Activated naive CD4-positive, alpha-beta T cell treated with anti-CD3 and anti-CD28 coated beads, Interleukin-2, amount 10 ng/mL, durations not matched to agents 7 days and 5 days (primary cell): ENCODE measurements at regions not wholly inside any gene's neighbourhood (a gene's known extent, or its start where the extent isn't known, plus 50 kb on each side); places are given as distances from the start of the nearest gene placed in this dataset.
"Not testable (repeated sequence)": the region's sequence is repeated elsewhere in the genome, so short reads cannot be mapped to it uniquely, and the experiment has no call there.

Experiments used
- CTCF ChIA-PET: fragments of 350-600 bp; sonication (Branson Sonifier 250); formaldehyde crosslinking; loops from one replicate; lab custom pipeline; 2021; ENCODE audit warnings: antibody characterized with exemption; lab: Charles Lee
- DNase-seq: peaks from one replicate; pipeline ENCODE4 v3.0.0-alpha.2; 2020
- H3K27ac Mint-ChIP-seq: one replicate; pipeline ENCODE4 v1.8.0; 2021; ENCODE audit warnings: mild to moderate bottlenecking, moderate library complexity, mixed read lengths
- H3K27me3 Mint-ChIP-seq: one replicate; pipeline ENCODE4 v1.8.0; 2021; ENCODE audit warnings: mild to moderate bottlenecking, mixed read lengths
- H3K36me3 Mint-ChIP-seq: one replicate; pipeline ENCODE4 v1.8.0; 2021; ENCODE audit warnings: mixed read lengths
- H3K4me1 Mint-ChIP-seq: one replicate; pipeline ENCODE4 v1.8.0; 2021; ENCODE audit warnings: mixed read lengths
- H3K4me3 Mint-ChIP-seq: one replicate; pipeline ENCODE4 v1.8.0; 2021; ENCODE audit warnings: mild to moderate bottlenecking, moderate library complexity, mixed read lengths
- H3K9me3 Mint-ChIP-seq: one replicate; pipeline ENCODE4 v1.8.0; 2021; ENCODE audit warnings: mixed read lengths

GRCh38 chr3:94494992-94495391, 432.1 kb downstream of the NSUN3 start:
- no peak overlapping the region for H3K27ac Mint-ChIP-seq
- no peaks in the 10 kb centered on the region for H3K27me3 Mint-ChIP-seq
- CTCF ChIA-PET, result no interaction called here
- no peaks in the 10 kb centered on the region for H3K36me3 Mint-ChIP-seq
- DNase-seq, result no peak
- no peak overlapping the region for H3K4me3 Mint-ChIP-seq
- no peaks in the 10 kb centered on the region for H3K4me1 Mint-ChIP-seq
- H3K9me3 Mint-ChIP-seq, result peaks cover 2% of the 10 kb centered on the region

- Mint-ChIP-seq H3K4me3 (no peak overlapping the region), H3K36me3 (no peaks in the 10 kb centered on the region), H3K4me1 (no peaks in the 10 kb centered on the region), H3K9me3 (peaks cover 2% of the 10 kb centered on the region), H3K27ac (no peak overlapping the region), H3K27me3 (no peaks in the 10 kb centered on the region)
- CTCF ChIA-PET, result no interaction called here
- no peak for DNase-seq
Measured at GRCh38 chr3:94500146-94500545, 437.3 kb downstream of the NSUN3 start.

- DNase-seq, H3K27ac Mint-ChIP-seq, CTCF ChIA-PET, H3K36me3 Mint-ChIP-seq, H3K27me3 Mint-ChIP-seq, H3K4me3 Mint-ChIP-seq, H3K9me3 Mint-ChIP-seq, H3K4me1 Mint-ChIP-seq: not testable (repeated sequence)
Measured at GRCh38 chr3:94507354-94507753, 444.5 kb downstream of the NSUN3 start.

DNA sequence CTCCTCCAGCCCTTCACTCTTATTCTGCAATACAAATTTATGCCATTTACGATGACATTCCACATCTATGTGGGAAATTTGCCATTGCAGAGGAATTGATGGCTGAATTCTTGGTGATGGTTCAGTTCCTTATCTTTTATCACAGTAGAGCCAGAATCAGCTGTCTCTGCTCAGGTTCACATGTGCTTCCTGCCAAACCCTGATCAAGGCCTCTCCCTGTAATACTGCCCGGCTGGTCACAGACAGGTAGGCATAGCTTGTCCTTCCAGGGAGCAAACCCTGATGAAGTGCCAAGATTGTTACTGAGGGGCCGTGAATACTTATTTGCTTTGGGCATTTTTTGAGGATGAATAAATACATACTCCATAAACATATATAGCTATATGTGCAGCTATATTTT, 450.0 kb downstream of the NSUN3 start:
- Mint-ChIP-seq H3K27me3 (no peaks in the 10 kb centered on the region), H3K4me1 (no peaks in the 10 kb centered on the region), H3K9me3 (no peaks in the 10 kb centered on the region), H3K27ac (no peak overlapping the region), H3K4me3 (no peak overlapping the region), H3K36me3 (no peaks in the 10 kb centered on the region)
- CTCF ChIA-PET, result no interaction called here
- DNase-seq, result no peak

DNA sequence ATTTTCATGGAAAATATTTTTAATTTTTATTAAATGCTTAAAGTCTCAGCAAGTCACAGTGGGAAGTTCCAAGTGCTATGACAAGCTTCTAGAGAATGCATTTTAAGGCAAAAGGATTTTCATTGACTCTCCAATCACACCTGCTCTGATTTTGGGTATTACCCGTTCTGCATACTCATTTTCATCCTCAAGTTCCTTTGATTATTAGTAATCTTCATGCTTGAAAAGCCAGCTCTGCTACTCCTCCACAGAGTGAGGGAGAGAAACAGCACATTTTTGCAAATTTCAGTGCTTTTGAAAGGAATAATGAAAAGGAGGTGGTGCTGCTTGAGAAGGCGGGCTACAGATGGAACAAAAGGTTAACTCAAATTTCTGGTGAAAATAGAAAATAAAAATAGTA, 450.7 kb downstream of the NSUN3 start:
- Mint-ChIP-seq H3K36me3 (no peaks in the 10 kb centered on the region), H3K27ac (no peak overlapping the region), H3K4me1 (no peaks in the 10 kb centered on the region), H3K9me3 (no peaks in the 10 kb centered on the region), H3K4me3 (no peak overlapping the region), H3K27me3 (no peaks in the 10 kb centered on the region)
- DNase-seq, result no peak
- CTCF ChIA-PET, result no interaction called here

- no peak for DNase-seq
- H3K4me1 Mint-ChIP-seq, result no peaks in the 10 kb centered on the region
- CTCF ChIA-PET, result no interaction called here
- H3K36me3 Mint-ChIP-seq, result no peaks in the 10 kb centered on the region
- H3K4me3 Mint-ChIP-seq, result no peak overlapping the region
- no peaks in the 10 kb centered on the region for H3K27me3 Mint-ChIP-seq
- no peak overlapping the region for H3K27ac Mint-ChIP-seq
- no peaks in the 10 kb centered on the region for H3K9me3 Mint-ChIP-seq
Measured at GRCh38 chr3:94515983-94516382, 453.1 kb downstream of the NSUN3 start.

DNA sequence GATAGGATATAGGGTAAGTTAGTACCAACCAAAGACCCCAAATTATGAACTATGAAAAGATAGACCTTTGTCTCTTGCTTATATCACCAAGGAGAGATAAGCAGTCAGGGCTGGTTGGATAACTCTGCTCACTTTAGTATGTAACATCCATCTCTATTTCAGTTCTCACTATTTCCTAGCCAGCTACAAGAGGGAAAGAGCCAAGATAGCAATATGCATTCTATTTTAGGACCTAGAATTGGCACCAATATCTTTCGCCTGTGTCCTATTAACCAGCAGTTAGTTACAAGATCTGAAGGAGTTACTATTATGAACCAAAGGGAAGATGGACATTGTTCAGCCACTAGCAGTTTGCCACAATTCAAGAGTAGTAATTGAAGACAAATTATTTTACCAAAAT, 457.5 kb downstream of the NSUN3 start:
- Mint-ChIP-seq H3K9me3 (no peaks in the 10 kb centered on the region), H3K27ac (no peak overlapping the region), H3K36me3 (no peaks in the 10 kb centered on the region), H3K27me3 (no peaks in the 10 kb centered on the region), H3K4me1 (no peaks in the 10 kb centered on the region), H3K4me3 (no peak overlapping the region)
- CTCF ChIA-PET, result no interaction called here
- no peak for DNase-seq

DNA sequence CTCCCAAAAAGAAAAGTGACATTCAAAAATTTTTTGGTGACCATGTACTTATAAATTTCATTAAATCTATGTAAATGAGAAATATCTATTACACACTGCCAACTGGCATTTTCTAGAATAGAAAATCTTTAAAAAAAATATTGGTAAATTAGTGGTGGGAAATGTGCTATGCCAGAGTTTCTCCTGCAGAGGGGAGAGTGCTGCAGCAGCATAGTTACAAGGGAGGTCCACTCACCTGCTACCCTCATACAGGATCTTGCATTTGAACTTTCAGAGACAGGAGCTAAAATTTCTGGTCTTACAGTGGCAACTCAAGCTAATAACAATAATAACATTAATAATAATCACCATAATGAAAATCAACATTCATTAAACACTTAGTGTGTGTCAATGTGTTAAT, 459.6 kb downstream of the NSUN3 start:
- Mint-ChIP-seq H3K4me3 (no peak overlapping the region), H3K9me3 (no peaks in the 10 kb centered on the region), H3K27me3 (no peaks in the 10 kb centered on the region), H3K36me3 (no peaks in the 10 kb centered on the region), H3K27ac (no peak overlapping the region), H3K4me1 (no peaks in the 10 kb centered on the region)
- DNase-seq, result no peak
- CTCF ChIA-PET, result no interaction called here

- Mint-ChIP-seq H3K27me3 (no peaks in the 10 kb centered on the region), H3K27ac (no peak overlapping the region), H3K4me3 (no peak overlapping the region), H3K4me1 (no peaks in the 10 kb centered on the region), H3K36me3 (no peaks in the 10 kb centered on the region), H3K9me3 (no peaks in the 10 kb centered on the region)
- no peak for DNase-seq
- CTCF ChIA-PET, result no interaction called here
Measured at GRCh38 chr3:94524102-94524919, 461.4 kb downstream of the NSUN3 start.

GRCh38 chr3:94525043-94525442, 462.2 kb downstream of the NSUN3 start:
- Mint-ChIP-seq H3K27me3 (no peaks in the 10 kb centered on the region), H3K36me3 (no peaks in the 10 kb centered on the region), H3K9me3 (no peaks in the 10 kb centered on the region), H3K4me3 (no peak overlapping the region), H3K4me1 (no peaks in the 10 kb centered on the region), H3K27ac (no peak overlapping the region)
- CTCF ChIA-PET, result no interaction called here
- no peak for DNase-seq

DNA sequence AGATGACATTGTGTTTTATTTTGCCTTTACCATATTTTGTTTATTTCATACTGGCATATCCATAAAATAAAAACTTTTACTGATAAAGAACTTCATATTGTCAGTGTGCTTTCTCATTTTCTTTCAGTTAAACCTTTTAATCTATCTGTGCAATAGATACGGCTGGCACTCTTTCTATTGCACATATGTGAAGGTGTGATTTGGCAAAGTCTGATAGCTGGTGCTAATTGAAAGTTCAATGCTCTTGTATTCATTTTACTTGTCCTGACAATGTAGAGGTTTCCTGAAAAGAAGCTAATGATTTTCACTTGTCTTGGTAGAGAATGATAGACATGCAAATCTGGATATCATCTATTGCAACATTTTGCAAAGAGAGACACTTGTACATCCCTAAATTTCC, 467.0 kb downstream of the NSUN3 start:
- DNase-seq, result no peak
- H3K4me3 Mint-ChIP-seq, result no peak overlapping the region
- CTCF ChIA-PET, result no interaction called here
- no peak overlapping the region for H3K27ac Mint-ChIP-seq
- no peaks in the 10 kb centered on the region for H3K4me1 Mint-ChIP-seq
- H3K9me3 Mint-ChIP-seq, result no peaks in the 10 kb centered on the region
- no peaks in the 10 kb centered on the region for H3K36me3 Mint-ChIP-seq
- H3K27me3 Mint-ChIP-seq, result no peaks in the 10 kb centered on the region

GRCh38 chr3:94532951-94533350, 470.1 kb downstream of the NSUN3 start:
- Mint-ChIP-seq H3K4me3 (no peak overlapping the region), H3K27me3 (no peaks in the 10 kb centered on the region), H3K27ac (no peak overlapping the region), H3K4me1 (no peaks in the 10 kb centered on the region), H3K9me3 (no peaks in the 10 kb centered on the region), H3K36me3 (no peaks in the 10 kb centered on the region)
- CTCF ChIA-PET, result no interaction called here
- DNase-seq, result no peak

GRCh38 chr3:94539937-94540336, 477.1 kb downstream of the NSUN3 start:
- no peaks in the 10 kb centered on the region for H3K27me3 Mint-ChIP-seq
- no peak overlapping the region for H3K4me3 Mint-ChIP-seq
- no peak for DNase-seq
- H3K36me3 Mint-ChIP-seq, result no peaks in the 10 kb centered on the region
- H3K27ac Mint-ChIP-seq, result no peak overlapping the region
- CTCF ChIA-PET, result no interaction called here
- peaks cover 2% of the 10 kb centered on the region for H3K9me3 Mint-ChIP-seq
- no peaks in the 10 kb centered on the region for H3K4me1 Mint-ChIP-seq

DNA sequence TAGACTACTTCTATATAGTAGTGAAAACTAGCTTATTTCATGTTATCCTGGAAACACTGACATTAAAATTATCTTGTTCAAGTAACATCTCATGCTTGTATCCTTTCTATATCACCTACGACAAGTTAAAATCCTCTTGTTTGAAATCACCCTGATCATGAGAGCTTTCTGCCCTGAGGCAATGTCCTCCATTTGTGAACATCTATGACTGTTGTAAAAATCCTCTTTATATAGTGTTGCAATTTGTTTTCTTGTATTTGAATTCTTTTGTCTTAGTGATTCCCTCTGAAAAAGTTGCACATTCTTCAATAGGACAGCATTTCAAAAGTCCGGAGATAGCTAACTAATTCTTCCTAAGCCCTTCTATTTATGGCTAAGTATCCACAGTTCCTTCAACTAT, 480.3 kb downstream of the NSUN3 start:
- Mint-ChIP-seq H3K27ac (no peak overlapping the region), H3K4me1 (no peaks in the 10 kb centered on the region), H3K36me3 (no peaks in the 10 kb centered on the region), H3K27me3 (no peaks in the 10 kb centered on the region), H3K9me3 (peaks cover 4% of the 10 kb centered on the region), H3K4me3 (no peak overlapping the region)
- no peak for DNase-seq
- CTCF ChIA-PET, result no interaction called here

GRCh38 chr3:94544131-94544789, 481.4 kb downstream of the NSUN3 start:
- H3K36me3 Mint-ChIP-seq, result no peaks in the 10 kb centered on the region
- H3K4me3 Mint-ChIP-seq, result no peak overlapping the region
- DNase-seq, result no peak
- CTCF ChIA-PET, result no interaction called here
- H3K27me3 Mint-ChIP-seq, result no peaks in the 10 kb centered on the region
- no peaks in the 10 kb centered on the region for H3K4me1 Mint-ChIP-seq
- H3K27ac Mint-ChIP-seq, result no peak overlapping the region
- peaks cover 5% of the 10 kb centered on the region for H3K9me3 Mint-ChIP-seq
